T follicular helper cell (primary cell): ENCODE measurements at regions not wholly inside any gene's neighbourhood (a gene's known extent, or its start where the extent isn't known, plus 50 kb on each side); places are given as distances from the start of the nearest gene placed in this dataset.
"Not testable (repeated sequence)": the region's sequence is repeated elsewhere in the genome, so short reads cannot be mapped to it uniquely, and the experiment has no call there.

ENCODE experiments used
- DNase-seq: peaks from one replicate; pipeline ENCODE4 v3.0.0-alpha.2; 2020; ENCODE audit warnings: low read depth

- no peak for DNase-seq
These were observed 883.6 kb upstream of the C9orf72 start for GRCh38 chr9:28456861-28457260.

GRCh38 chr9:28464481-28465216 lies 891.4 kb upstream of the C9orf72 start:
- DNase-seq: no peak

GRCh38 chr9:28471261-28471660 lies 898.0 kb upstream of the C9orf72 start:
- no peak for DNase-seq

GRCh38 chr9:28487561-28487960 lies 914.3 kb upstream of the C9orf72 start:
- no peak for DNase-seq

- DNase-seq: no peak
These were observed 917.8 kb upstream of the C9orf72 start for GRCh38 chr9:28491121-28491520.

- DNase-seq: not testable (repeated sequence)
These were observed 924.9 kb upstream of the C9orf72 start for GRCh38 chr9:28498168-28498567.

- DNase-seq: no peak
These were observed 928.9 kb upstream of the C9orf72 start for GRCh38 chr9:28502189-28502588.

GRCh38 chr9:28502741-28503140 lies 929.5 kb upstream of the C9orf72 start:
- no peak for DNase-seq

- DNase-seq: no peak
These were observed 930.3 kb upstream of the C9orf72 start for GRCh38 chr9:28503573-28503972.

GRCh38 chr9:28518439-28518838 lies 945.2 kb upstream of the C9orf72 start:
- no peak for DNase-seq

GRCh38 chr9:28524309-28524708 lies 951.0 kb upstream of the C9orf72 start:
- not testable (repeated sequence) for DNase-seq

GRCh38 chr9:28528049-28528448 lies 954.8 kb upstream of the C9orf72 start:
- no peak for DNase-seq

GRCh38 chr9:28538132-28538531 lies 964.9 kb upstream of the C9orf72 start:
- no peak for DNase-seq

GRCh38 chr9:28539434-28540070 lies 966.3 kb upstream of the C9orf72 start:
- DNase-seq: no peak

- no peak for DNase-seq
These were observed 969.6 kb upstream of the C9orf72 start for GRCh38 chr9:28542928-28543327.

- DNase-seq: no peak
These were observed 974.2 kb upstream of the C9orf72 start for GRCh38 chr9:28547527-28547926.

- DNase-seq: no peak
These were observed 990.1 kb upstream of the C9orf72 start for GRCh38 chr9:28563291-28563934.

- DNase-seq: no peak
These were observed 1010.6 kb upstream of the C9orf72 start for GRCh38 chr9:28583832-28584231.

- no peak for DNase-seq
These were observed 1011.3 kb upstream of the C9orf72 start for GRCh38 chr9:28584542-28584941.

GRCh38 chr9:28587052-28587451 lies 1013.8 kb upstream of the C9orf72 start:
- no peak for DNase-seq

- DNase-seq: no peak
These were observed 1025.1 kb upstream of the C9orf72 start for GRCh38 chr9:28598408-28598807.

GRCh38 chr9:28600226-28600625 lies 1026.9 kb upstream of the C9orf72 start:
- DNase-seq: no peak

GRCh38 chr9:28607843-28608242 lies 1034.6 kb upstream of the C9orf72 start:
- no peak for DNase-seq
